ENCODE measurements at regions not wholly inside any gene's neighbourhood (a gene's known extent, or its start where the extent isn't known, plus 50 kb on each side); places are given as distances from the start of the nearest gene placed in this dataset.

DNA sequence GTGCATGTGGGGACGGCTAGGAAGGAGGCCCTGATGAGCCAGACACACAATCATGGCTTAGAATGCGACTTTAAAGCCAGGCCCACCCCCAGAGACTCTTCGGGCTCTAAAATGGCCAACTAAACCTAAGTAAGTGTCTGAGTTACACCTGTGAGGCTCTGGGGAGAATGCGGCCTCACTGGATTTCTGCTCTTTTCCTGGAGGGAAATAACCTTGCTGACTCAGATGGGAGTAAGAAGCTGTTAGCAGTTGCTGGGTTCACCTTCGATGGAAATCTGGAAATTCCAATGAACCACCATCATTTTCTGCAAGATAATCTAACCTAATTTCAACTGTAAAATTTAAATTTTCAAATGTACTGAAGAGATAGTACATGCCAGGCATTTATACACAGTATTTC is 97.6 kb upstream of the MAML3 start:
- DNase-seq, result no peak
- Histone ChIP-seq H3K4me3 (ENCODE audit: insufficient read depth, low read depth, low read length, poor library complexity, severe bottlenecking) (no peak overlapping the region), H3K27ac (ENCODE audit: insufficient read depth, low read length, poor library complexity, severe bottlenecking) (no peak overlapping the region), H3K4me1 (ENCODE audit: control insufficient read depth, insufficient read depth, low read length, poor library complexity, severe bottlenecking) (peaks cover 3% of the 10 kb centered on the region), H3K9me3 (ENCODE audit: control insufficient read depth, low read length) (no peaks in the 10 kb centered on the region), H3K36me3 (ENCODE audit: control insufficient read depth, insufficient read depth, low read length) (no peaks in the 10 kb centered on the region), H3K27me3 (replicated peaks; ENCODE audit: control insufficient read depth, insufficient read depth, low read length, poor library complexity, severe bottlenecking) (peaks cover 3% of the 10 kb centered on the region)

DNA sequence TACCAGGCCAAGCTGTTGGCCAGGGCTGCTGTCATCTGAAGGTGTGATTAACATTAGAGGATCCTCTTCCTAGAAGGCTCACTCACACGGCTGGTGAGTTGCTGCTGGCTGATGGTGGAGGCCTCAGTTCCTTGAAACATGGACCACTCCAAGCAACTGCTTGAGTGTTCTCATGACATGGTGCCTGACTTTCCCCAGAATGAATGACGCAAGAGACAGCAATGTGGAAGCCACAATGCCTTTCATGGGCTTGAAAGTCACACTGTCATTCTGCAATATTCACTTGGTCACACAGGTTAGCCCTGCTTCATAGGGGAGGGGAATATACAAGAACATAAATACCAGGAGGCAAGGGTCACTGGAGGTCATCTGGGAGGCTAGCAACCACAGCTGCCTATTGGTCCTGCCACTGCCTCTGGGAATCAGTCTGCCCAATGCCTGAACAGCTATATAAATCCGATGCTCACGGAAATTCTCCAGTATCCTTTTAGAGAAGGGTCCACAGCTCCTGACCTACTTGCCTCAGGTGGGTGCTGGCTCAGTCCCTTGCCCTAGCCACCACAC is 97.1 kb upstream of the MAML3 start:
- H3K27me3 ChIP-seq (replicated peaks; ENCODE audit: control insufficient read depth, insufficient read depth, low read length, poor library complexity, severe bottlenecking), result peaks cover 3% of the 10 kb centered on the region

DNA sequence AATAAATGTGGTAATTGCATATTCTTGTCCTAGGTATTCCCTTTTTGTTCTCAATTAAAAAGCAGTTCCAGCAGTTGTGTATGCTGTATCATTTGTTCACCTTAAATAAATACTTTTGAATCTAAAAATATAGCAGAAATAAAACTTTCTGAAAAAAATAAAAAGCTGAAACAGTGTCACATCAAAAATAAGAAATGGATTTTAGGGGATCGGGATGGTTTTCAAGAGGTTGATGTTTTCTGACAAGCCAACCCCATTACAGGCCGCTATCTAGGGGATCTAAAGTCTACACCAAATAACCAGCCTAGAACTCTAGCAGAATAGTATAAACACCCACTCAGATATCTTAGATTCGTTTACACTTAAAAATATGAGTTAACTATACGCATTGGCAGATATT is 95.4 kb upstream of the MAML3 start:
- Histone ChIP-seq H3K4me1 (ENCODE audit: control insufficient read depth, insufficient read depth, low read length, poor library complexity, severe bottlenecking) (peaks cover 3% of the 10 kb centered on the region), H3K27me3 (replicated peaks; ENCODE audit: control insufficient read depth, insufficient read depth, low read length, poor library complexity, severe bottlenecking) (peaks cover 3% of the 10 kb centered on the region), H3K36me3 (ENCODE audit: control insufficient read depth, insufficient read depth, low read length) (no peaks in the 10 kb centered on the region), H3K27ac (ENCODE audit: insufficient read depth, low read length, poor library complexity, severe bottlenecking) (no peak overlapping the region), H3K9me3 (ENCODE audit: control insufficient read depth, low read length) (no peaks in the 10 kb centered on the region), H3K4me3 (ENCODE audit: insufficient read depth, low read depth, low read length, poor library complexity, severe bottlenecking) (no peak overlapping the region)
- no peak for DNase-seq

More for the DNA sequence above, 97.1 kb upstream of the MAML3 start:
- H3K27ac ChIP-seq (ENCODE audit: insufficient read depth, low read length, poor library complexity, severe bottlenecking), result no peak overlapping the region
- no peak overlapping the region for H3K4me3 ChIP-seq (ENCODE audit: insufficient read depth, low read depth, low read length, poor library complexity, severe bottlenecking)
- H3K4me1 ChIP-seq (ENCODE audit: control insufficient read depth, insufficient read depth, low read length, poor library complexity, severe bottlenecking), result peaks cover 3% of the 10 kb centered on the region
- H3K36me3 ChIP-seq (ENCODE audit: control insufficient read depth, insufficient read depth, low read length), result no peaks in the 10 kb centered on the region
- DNase-seq, result no peak
- H3K9me3 ChIP-seq (ENCODE audit: control insufficient read depth, low read length), result no peaks in the 10 kb centered on the region

DNA sequence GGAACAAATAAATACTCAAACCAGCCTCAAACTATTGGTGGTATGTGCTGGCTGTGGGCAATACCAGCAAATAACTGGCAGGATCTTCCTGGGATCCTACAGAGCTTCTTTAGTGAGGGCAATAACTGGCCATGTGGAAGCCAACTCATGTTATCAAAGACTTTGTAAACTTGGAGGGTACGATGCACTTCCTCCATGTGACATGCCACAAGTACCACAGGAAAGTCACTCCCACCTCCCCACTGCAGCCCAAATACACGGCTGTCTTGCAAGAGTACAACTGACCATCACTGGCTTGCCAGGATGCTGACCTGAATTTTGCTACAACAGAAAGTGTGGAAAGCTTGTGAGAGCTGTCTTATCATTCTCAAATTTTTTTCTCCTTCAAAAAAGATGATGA is 93.3 kb upstream of the MAML3 start:
- Histone ChIP-seq H3K27ac (ENCODE audit: insufficient read depth, low read length, poor library complexity, severe bottlenecking) (no peak overlapping the region), H3K9me3 (ENCODE audit: control insufficient read depth, low read length) (no peaks in the 10 kb centered on the region), H3K4me3 (ENCODE audit: insufficient read depth, low read depth, low read length, poor library complexity, severe bottlenecking) (no peak overlapping the region), H3K4me1 (ENCODE audit: control insufficient read depth, insufficient read depth, low read length, poor library complexity, severe bottlenecking) (peaks cover 10% of the 10 kb centered on the region), H3K36me3 (ENCODE audit: control insufficient read depth, insufficient read depth, low read length) (no peaks in the 10 kb centered on the region), H3K27me3 (replicated peaks; ENCODE audit: control insufficient read depth, insufficient read depth, low read length, poor library complexity, severe bottlenecking) (peaks cover 2% of the 10 kb centered on the region)
- DNase-seq, result no peak

DNA sequence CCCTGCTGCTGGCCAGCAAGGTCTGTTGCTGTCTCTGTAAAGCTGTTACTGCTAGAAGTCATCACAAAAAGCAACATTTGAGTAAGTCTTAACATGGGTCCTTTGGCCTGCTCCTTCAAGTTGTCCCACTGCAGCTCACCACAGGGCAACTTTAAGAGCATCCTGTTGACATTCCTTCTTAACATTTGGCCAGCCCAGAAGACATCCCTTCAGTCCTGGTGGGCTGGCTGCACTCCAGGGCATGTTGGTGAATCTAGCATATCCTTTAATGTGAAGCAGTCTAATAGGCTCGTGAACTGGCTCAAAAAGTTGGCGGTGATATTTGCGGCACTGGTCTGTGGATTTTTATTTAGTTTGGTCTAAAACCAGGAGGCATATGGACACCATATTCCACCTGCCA is 92.2 kb upstream of the MAML3 start:
- no peaks in the 10 kb centered on the region for H3K36me3 ChIP-seq (ENCODE audit: control insufficient read depth, insufficient read depth, low read length)
- no peak for DNase-seq

DNA sequence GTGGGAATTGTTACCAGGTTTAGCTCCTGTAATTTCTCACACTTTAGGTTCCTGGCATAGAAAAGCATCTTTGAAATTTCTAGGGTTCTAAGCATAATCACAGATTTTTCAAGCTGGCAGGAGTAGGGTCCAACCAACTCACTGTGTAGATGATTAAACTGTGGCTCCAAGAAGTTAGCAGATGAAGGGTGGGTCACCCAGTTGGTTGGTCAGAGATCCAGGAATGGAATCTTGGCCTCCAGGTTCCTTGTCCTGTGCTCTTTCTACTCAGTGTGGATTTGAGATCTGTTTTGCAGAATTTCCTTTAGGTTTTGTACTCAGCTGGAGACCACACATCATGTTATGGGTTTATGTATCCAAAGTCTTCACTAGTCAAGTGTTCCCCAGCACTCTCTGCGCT is 90.3 kb upstream of the MAML3 start:
- peaks cover 12% of the 10 kb centered on the region for H3K4me1 ChIP-seq (ENCODE audit: control insufficient read depth, insufficient read depth, low read length, poor library complexity, severe bottlenecking)
- no peaks in the 10 kb centered on the region for H3K9me3 ChIP-seq (ENCODE audit: control insufficient read depth, low read length)
- no peak for DNase-seq
- no peaks in the 10 kb centered on the region for H3K27me3 ChIP-seq (replicated peaks; ENCODE audit: control insufficient read depth, insufficient read depth, low read length, poor library complexity, severe bottlenecking)
- no peak overlapping the region for H3K27ac ChIP-seq (ENCODE audit: insufficient read depth, low read length, poor library complexity, severe bottlenecking)
- H3K36me3 ChIP-seq (ENCODE audit: control insufficient read depth, insufficient read depth, low read length), result no peaks in the 10 kb centered on the region
- H3K4me3 ChIP-seq (ENCODE audit: insufficient read depth, low read depth, low read length, poor library complexity, severe bottlenecking), result no peak overlapping the region

More for the DNA sequence above, 92.2 kb upstream of the MAML3 start:
- no peaks in the 10 kb centered on the region for H3K9me3 ChIP-seq (ENCODE audit: control insufficient read depth, low read length)
- H3K4me1 ChIP-seq (ENCODE audit: control insufficient read depth, insufficient read depth, low read length, poor library complexity, severe bottlenecking), result peaks cover 12% of the 10 kb centered on the region
- no peaks in the 10 kb centered on the region for H3K27me3 ChIP-seq (replicated peaks; ENCODE audit: control insufficient read depth, insufficient read depth, low read length, poor library complexity, severe bottlenecking)
- H3K27ac ChIP-seq (ENCODE audit: insufficient read depth, low read length, poor library complexity, severe bottlenecking), result no peak overlapping the region
- no peak overlapping the region for H3K4me3 ChIP-seq (ENCODE audit: insufficient read depth, low read depth, low read length, poor library complexity, severe bottlenecking)

DNA sequence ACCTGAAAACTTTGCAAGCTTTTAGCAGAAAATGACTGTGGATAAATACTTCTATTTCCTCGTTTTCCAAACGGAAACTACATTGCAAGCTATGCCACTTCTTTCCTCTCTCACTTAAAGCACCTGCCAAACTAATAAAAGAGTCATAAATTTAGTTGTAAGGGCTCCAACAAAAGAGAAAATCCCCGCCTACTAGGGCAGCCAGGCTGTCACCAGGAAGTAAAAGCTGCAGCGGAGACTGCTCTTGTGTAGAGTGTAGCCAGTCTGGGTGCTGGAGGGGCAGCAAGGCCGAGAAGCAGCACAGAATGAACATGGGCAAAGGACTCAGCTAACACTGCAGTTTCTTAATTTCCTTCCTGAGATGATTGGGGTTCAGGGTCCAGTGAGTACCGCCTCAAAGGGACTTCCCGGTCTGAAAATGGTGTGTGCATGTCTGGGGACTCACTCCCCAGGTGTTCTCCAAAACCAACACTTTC is 89.3 kb upstream of the MAML3 start:
- Histone ChIP-seq H3K4me3 (ENCODE audit: insufficient read depth, low read depth, low read length, poor library complexity, severe bottlenecking) (no peak overlapping the region), H3K9me3 (ENCODE audit: control insufficient read depth, low read length) (no peaks in the 10 kb centered on the region), H3K36me3 (ENCODE audit: control insufficient read depth, insufficient read depth, low read length) (no peaks in the 10 kb centered on the region), H3K4me1 (ENCODE audit: control insufficient read depth, insufficient read depth, low read length, poor library complexity, severe bottlenecking) (peaks cover 12% of the 10 kb centered on the region), H3K27me3 (replicated peaks; ENCODE audit: control insufficient read depth, insufficient read depth, low read length, poor library complexity, severe bottlenecking) (no peaks in the 10 kb centered on the region), H3K27ac (ENCODE audit: insufficient read depth, low read length, poor library complexity, severe bottlenecking) (no peak overlapping the region)
- no peak for DNase-seq

DNA sequence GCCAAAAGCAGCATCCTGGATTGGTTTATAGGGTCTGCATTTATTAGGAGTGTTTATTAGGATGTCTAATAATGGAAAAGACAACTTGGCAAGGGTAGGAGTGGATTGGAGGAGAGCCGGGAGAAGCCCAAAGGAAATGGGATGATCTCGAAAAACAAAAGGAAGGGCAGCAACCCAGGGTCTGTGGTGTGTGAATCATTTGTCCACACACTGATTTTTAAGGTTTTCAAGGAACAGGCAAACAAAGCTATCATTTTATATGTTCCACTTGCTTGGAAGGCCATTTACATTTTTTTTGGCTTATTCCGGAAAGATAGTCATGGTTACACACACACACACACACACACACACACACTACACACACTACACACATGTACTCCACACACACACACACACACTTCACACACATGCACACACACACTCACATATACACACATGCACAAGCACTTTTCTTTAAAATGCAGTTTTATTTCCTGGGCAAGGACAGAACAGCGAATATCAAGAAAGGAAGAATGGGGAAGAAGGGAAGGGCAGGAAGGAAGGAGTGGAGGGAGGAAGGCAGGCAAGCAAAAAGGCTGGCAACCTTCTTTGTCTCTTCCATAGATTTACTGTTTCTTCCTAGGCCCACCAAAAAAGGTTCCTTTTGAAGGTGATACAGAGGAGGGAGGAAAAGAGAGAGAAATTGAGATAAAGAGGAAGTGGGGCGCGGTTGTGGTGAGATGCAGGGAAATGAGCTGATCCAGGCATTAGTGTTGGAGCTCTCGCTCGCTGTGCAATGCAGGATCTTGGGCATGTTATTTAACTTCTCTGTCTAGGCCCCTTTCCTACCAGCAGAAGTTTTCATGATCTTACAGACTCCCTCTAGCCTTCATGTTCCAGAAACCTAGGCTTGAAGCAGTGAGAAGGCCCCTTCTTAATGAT is 88.6 kb upstream of the MAML3 start:
- no peak for DNase-seq
- no peak overlapping the region for H3K4me3 ChIP-seq (ENCODE audit: insufficient read depth, low read depth, low read length, poor library complexity, severe bottlenecking)
- no peak overlapping the region for H3K27ac ChIP-seq (ENCODE audit: insufficient read depth, low read length, poor library complexity, severe bottlenecking)
- H3K9me3 ChIP-seq (ENCODE audit: control insufficient read depth, low read length), result no peaks in the 10 kb centered on the region
- peaks cover 12% of the 10 kb centered on the region for H3K4me1 ChIP-seq (ENCODE audit: control insufficient read depth, insufficient read depth, low read length, poor library complexity, severe bottlenecking)
- H3K27me3 ChIP-seq (replicated peaks; ENCODE audit: control insufficient read depth, insufficient read depth, low read length, poor library complexity, severe bottlenecking), result no peaks in the 10 kb centered on the region
- H3K36me3 ChIP-seq (ENCODE audit: control insufficient read depth, insufficient read depth, low read length), result no peaks in the 10 kb centered on the region

DNA sequence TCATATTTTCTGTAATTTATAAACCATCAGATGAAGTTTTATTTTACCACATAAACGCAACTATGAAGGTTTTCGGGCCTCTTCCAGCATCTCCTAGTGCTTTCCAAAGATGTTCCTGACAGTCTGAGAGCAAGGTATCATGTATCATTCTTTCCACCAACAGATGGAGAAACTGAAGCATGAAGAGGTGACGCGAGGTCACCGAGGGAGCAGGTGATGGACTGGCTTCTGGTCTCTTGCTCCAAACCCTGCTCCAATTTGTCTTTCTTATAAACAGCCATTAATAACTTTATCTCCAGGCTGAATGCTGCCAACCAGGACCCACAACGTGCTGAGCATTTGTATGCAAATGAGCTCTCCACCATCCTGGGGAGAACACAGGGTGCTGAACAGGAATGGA is 86.3 kb upstream of the MAML3 start:
- DNase-seq, result no peak

DNA sequence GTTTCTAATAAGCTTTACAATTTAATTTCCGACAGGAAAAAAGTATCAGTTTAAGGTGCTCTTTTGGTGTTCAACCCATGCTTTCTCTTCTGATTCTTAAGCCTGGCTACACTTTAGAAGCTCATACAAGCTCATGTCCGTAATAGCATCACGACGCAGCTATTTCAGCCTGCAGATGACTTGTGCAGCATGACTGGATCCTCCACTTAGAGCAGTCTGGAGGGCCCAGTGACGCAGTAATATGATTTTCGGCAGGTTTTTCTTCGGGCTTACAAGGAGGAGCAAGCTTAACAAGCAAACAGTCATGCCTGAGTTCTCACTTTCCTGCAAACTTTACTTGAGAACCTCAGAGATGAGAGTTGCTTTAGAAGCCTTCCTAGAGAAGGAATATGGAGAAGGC is 85.3 kb upstream of the MAML3 start:
- Histone ChIP-seq H3K27me3 (replicated peaks; ENCODE audit: control insufficient read depth, insufficient read depth, low read length, poor library complexity, severe bottlenecking) (no peaks in the 10 kb centered on the region), H3K4me3 (ENCODE audit: insufficient read depth, low read depth, low read length, poor library complexity, severe bottlenecking) (no peak overlapping the region), H3K4me1 (ENCODE audit: control insufficient read depth, insufficient read depth, low read length, poor library complexity, severe bottlenecking) (peaks cover 12% of the 10 kb centered on the region), H3K9me3 (ENCODE audit: control insufficient read depth, low read length) (no peaks in the 10 kb centered on the region), H3K36me3 (ENCODE audit: control insufficient read depth, insufficient read depth, low read length) (no peaks in the 10 kb centered on the region), H3K27ac (ENCODE audit: insufficient read depth, low read length, poor library complexity, severe bottlenecking) (no peak overlapping the region)
- no peak for DNase-seq

More for the DNA sequence above, 86.3 kb upstream of the MAML3 start:
- no peaks in the 10 kb centered on the region for H3K36me3 ChIP-seq (ENCODE audit: control insufficient read depth, insufficient read depth, low read length)
- no peaks in the 10 kb centered on the region for H3K9me3 ChIP-seq (ENCODE audit: control insufficient read depth, low read length)
- no peaks in the 10 kb centered on the region for H3K27me3 ChIP-seq (replicated peaks; ENCODE audit: control insufficient read depth, insufficient read depth, low read length, poor library complexity, severe bottlenecking)
- no peak overlapping the region for H3K27ac ChIP-seq (ENCODE audit: insufficient read depth, low read length, poor library complexity, severe bottlenecking)
- H3K4me3 ChIP-seq (ENCODE audit: insufficient read depth, low read depth, low read length, poor library complexity, severe bottlenecking), result no peak overlapping the region
- H3K4me1 ChIP-seq (ENCODE audit: control insufficient read depth, insufficient read depth, low read length, poor library complexity, severe bottlenecking), result peaks cover 12% of the 10 kb centered on the region
